ENCODE measurements at regions not wholly inside any gene's neighbourhood (a gene's known extent, or its start where the extent isn't known, plus 50 kb on each side); places are given as distances from the start of the nearest gene placed in this dataset.

- H3K4me3 ChIP-seq (ENCODE audit: low read length): no peak overlapping the region
- DNase-seq (ENCODE audit: low read depth): no peak
- no peak for TF ChIP-seq CTCF (conservative IDR thresholded peaks at IDR 0.05; ENCODE audit: low read depth, low read length)
Observed at GRCh38 chr2:77834360-77835002, 312.3 kb upstream of the LRRTM4 start.

- no peak overlapping the region for H3K4me3 ChIP-seq (ENCODE audit: low read length)
- no peak for TF ChIP-seq CTCF (conservative IDR thresholded peaks at IDR 0.05; ENCODE audit: low read depth, low read length)
- no peak for DNase-seq (ENCODE audit: low read depth)
Observed at GRCh38 chr2:77838441-77838840, 316.3 kb upstream of the LRRTM4 start.

- no peak for TF ChIP-seq CTCF (conservative IDR thresholded peaks at IDR 0.05; ENCODE audit: low read depth, low read length)
- no peak for DNase-seq (ENCODE audit: low read depth)
Observed at GRCh38 chr2:77839102-77839501, 316.9 kb upstream of the LRRTM4 start.

GRCh38 chr2:77862120-77862519, 339.9 kb upstream of the LRRTM4 start:
- no peak for DNase-seq (ENCODE audit: low read depth)
- H3K4me3 ChIP-seq (ENCODE audit: low read length): no peak overlapping the region
- TF ChIP-seq CTCF (conservative IDR thresholded peaks at IDR 0.05; ENCODE audit: low read depth, low read length): no peak

More at GRCh38 chr2:77839102-77839501, 316.9 kb upstream of the LRRTM4 start:
- H3K4me3 ChIP-seq (ENCODE audit: low read length): no peak overlapping the region

GRCh38 chr2:77864426-77864825, 342.2 kb upstream of the LRRTM4 start:
- H3K4me3 ChIP-seq (ENCODE audit: low read length): no peak overlapping the region
- no peak for DNase-seq (ENCODE audit: low read depth)
- TF ChIP-seq CTCF (conservative IDR thresholded peaks at IDR 0.05; ENCODE audit: low read depth, low read length): no peak

GRCh38 chr2:77866661-77867060, 344.5 kb upstream of the LRRTM4 start:
- TF ChIP-seq CTCF (conservative IDR thresholded peaks at IDR 0.05; ENCODE audit: low read depth, low read length): no peak
- DNase-seq (ENCODE audit: low read depth): no peak
- H3K4me3 ChIP-seq (ENCODE audit: low read length): no peak overlapping the region

GRCh38 chr2:77867146-77867545, 345.0 kb upstream of the LRRTM4 start:
- no peak for DNase-seq (ENCODE audit: low read depth)
- H3K4me3 ChIP-seq (ENCODE audit: low read length): no peak overlapping the region
- TF ChIP-seq CTCF (conservative IDR thresholded peaks at IDR 0.05; ENCODE audit: low read depth, low read length): no peak
